H9 (cell line): ENCODE measurements at regions not wholly inside any gene's neighbourhood (a gene's known extent, or its start where the extent isn't known, plus 50 kb on each side); places are given as distances from the start of the nearest gene placed in this dataset.

Source experiments
- DNase-seq: peaks from one replicate; pipeline ENCODE4 v3.0.0-alpha.2; 2017
- H2AFZ ChIP-seq: one replicate; pipeline ENCODE4 v1.6.1; 2013; ENCODE audit warnings: mild to moderate bottlenecking, low read length, control low read depth, moderate library complexity
- H2AK5ac ChIP-seq: 2 replicates; pipeline ENCODE4 v1.6.1; 2013; ENCODE audit warnings: low read length, control low read depth, mixed read lengths; ENCODE audit not compliant: insufficient read length
- H2BK120ac ChIP-seq: one replicate; pipeline ENCODE4 v1.6.1; 2013; ENCODE audit warnings: low read depth, mild to moderate bottlenecking, low read length, control low read depth, inconsistent platforms; ENCODE audit not compliant: poor library complexity, severe bottlenecking
- H2BK12ac ChIP-seq: 2 replicates; pipeline ENCODE4 v1.6.1; 2013; ENCODE audit warnings: low read length, control low read depth, mixed read lengths, low read depth; ENCODE audit not compliant: insufficient read length
- H2BK15ac ChIP-seq: 2 replicates; pipeline ENCODE4 v1.6.1; 2013; ENCODE audit warnings: low read depth, low read length, control low read depth
- H2BK20ac ChIP-seq: one replicate; pipeline ENCODE4 v1.6.1; 2013; ENCODE audit warnings: low read depth, mild to moderate bottlenecking, low read length, control low read depth, inconsistent platforms; ENCODE audit not compliant: poor library complexity, severe bottlenecking
- H2BK5ac ChIP-seq: 2 replicates; pipeline ENCODE4 v1.6.1; 2013; ENCODE audit warnings: low read length, control low read depth, mixed read lengths; ENCODE audit not compliant: insufficient read length
- H3K14ac ChIP-seq: 2 replicates; pipeline ENCODE4 v1.6.1; 2013; ENCODE audit warnings: low read length, control low read depth; ENCODE audit not compliant: insufficient read depth
- H3K18ac ChIP-seq: 2 replicates; pipeline ENCODE4 v1.6.1; 2013; ENCODE audit warnings: low read depth, mild to moderate bottlenecking, mixed read lengths, low read length, control low read depth; ENCODE audit not compliant: insufficient read length
- H3K23ac ChIP-seq: 2 replicates; pipeline ENCODE4 v1.6.1; 2013; ENCODE audit warnings: low read length, control low read depth, mixed read lengths, low read depth; ENCODE audit not compliant: insufficient read length
- H3K23me2 ChIP-seq: 2 replicates; pipeline ENCODE4 v1.6.1; 2013; ENCODE audit warnings: low read depth, mild to moderate bottlenecking, mixed read lengths, low read length, control low read depth; ENCODE audit not compliant: insufficient read length, poor library complexity, severe bottlenecking
- H3K27ac ChIP-seq: 2 replicates; pipeline ENCODE4 v1.5.1; 2013; ENCODE audit warnings: low read length, control low read depth, mixed read lengths, low read depth; ENCODE audit not compliant: insufficient read length
- H3K27me3 ChIP-seq: 2 replicates; pipeline ENCODE4 v1.6.1; 2013; ENCODE audit warnings: low read length, control low read depth, inconsistent platforms; ENCODE audit not compliant: insufficient read depth
- H3K4ac ChIP-seq: 2 replicates; pipeline ENCODE4 v1.6.1; 2013; ENCODE audit warnings: low read depth, mild to moderate bottlenecking, control low read depth, inconsistent platforms, low read length, moderate library complexity
- H3K4me1 ChIP-seq: 2 replicates; pipeline ENCODE4 v1.6.1; 2013; ENCODE audit warnings: low read length, control low read depth, inconsistent platforms; ENCODE audit not compliant: insufficient read depth
- H3K4me2 ChIP-seq: 2 replicates; pipeline ENCODE4 v1.6.1; 2013; ENCODE audit warnings: low read length, control low read depth, mixed read lengths; ENCODE audit not compliant: insufficient read length, insufficient read depth
- H3K56ac ChIP-seq: 2 replicates; pipeline ENCODE4 v1.6.1; 2013; ENCODE audit warnings: low read depth, mild to moderate bottlenecking, mixed read lengths, low read length, control low read depth; ENCODE audit not compliant: insufficient read length
- H3K79me1 ChIP-seq: 2 replicates; pipeline ENCODE4 v1.6.1; 2013; ENCODE audit warnings: low read depth, mild to moderate bottlenecking, moderate library complexity, low read length, control low read depth, inconsistent platforms; ENCODE audit not compliant: insufficient read depth, poor library complexity, severe bottlenecking
- H3K79me2 ChIP-seq: 2 replicates; pipeline ENCODE4 v1.6.1; 2013; ENCODE audit warnings: low read length, control low read depth, inconsistent platforms; ENCODE audit not compliant: insufficient read depth
- H3K9ac ChIP-seq: 2 replicates; pipeline ENCODE4 v1.6.1; 2013; ENCODE audit warnings: low read length, control low read depth, mixed read lengths; ENCODE audit not compliant: insufficient read length; ENCODE audit errors: extremely low read depth
- H3K9me3 ChIP-seq: one replicate; pipeline ENCODE4 v1.6.1; 2013; ENCODE audit warnings: low read depth, low read length, inconsistent platforms; ENCODE audit not compliant: control insufficient read depth
- H3T11ph ChIP-seq: one replicate; pipeline ENCODE4 v1.6.1; 2013; ENCODE audit warnings: mild to moderate bottlenecking, low read length, control low read depth, inconsistent platforms
- H4K20me1 ChIP-seq: one replicate; pipeline ENCODE4 v1.6.1; 2013; ENCODE audit not compliant: control insufficient read depth, insufficient read length, insufficient read depth
- H4K5ac ChIP-seq: 2 replicates; pipeline ENCODE4 v1.6.1; 2013; ENCODE audit warnings: low read depth, mild to moderate bottlenecking, mixed read lengths, low read length, control low read depth; ENCODE audit not compliant: insufficient read length
- H4K8ac ChIP-seq: replicated peaks from 2 replicates; pipeline ENCODE4 v1.6.1; 2013; ENCODE audit warnings: low read length, control low read depth, mixed read lengths, low read depth; ENCODE audit not compliant: insufficient read length
- H4K91ac ChIP-seq: 2 replicates; pipeline ENCODE4 v1.6.1; 2013; ENCODE audit warnings: low read depth, mild to moderate bottlenecking, moderate library complexity, mixed read lengths, low read length, control low read depth; ENCODE audit not compliant: insufficient read length
- H3K27ac Mint-ChIP-seq, 3 experiments: 2 replicates in 2 of 3; 3 replicates in 1 of 3; pipeline ENCODE4 v1.8.0; 2020 to 2021; ENCODE audit warnings: mixed read lengths in 3 of 3, mild to moderate bottlenecking in 1 of 3, moderate library complexity in 1 of 3
- H3K27me3 Mint-ChIP-seq: 2 replicates; pipeline ENCODE4 v1.8.0; 2021; ENCODE audit warnings: low read depth, mild to moderate bottlenecking, moderate library complexity, mixed read lengths
- H3K36me3 Mint-ChIP-seq, 3 experiments: 2 replicates in 2 of 3; 3 replicates in 1 of 3; pipeline ENCODE4 v1.8.0; 2020 to 2021; ENCODE audit warnings: low read depth in 3 of 3, mixed read lengths in 3 of 3; ENCODE audit not compliant: insufficient read depth in 1 of 3
- H3K4me1 Mint-ChIP-seq, 2 experiments: 2 replicates each; pipeline ENCODE4 v1.8.0; 2020; ENCODE audit warnings: mixed read lengths in 2 of 2
- H3K4me3 Mint-ChIP-seq, 2 experiments: 2 replicates in 1 of 2; 3 replicates in 1 of 2; pipeline ENCODE4 v1.8.0; 2020 to 2021; ENCODE audit warnings: mild to moderate bottlenecking in 2 of 2, mixed read lengths in 2 of 2, moderate library complexity in 1 of 2
- H3K9me3 Mint-ChIP-seq, 2 experiments: 2 replicates in 1 of 2; 3 replicates in 1 of 2; pipeline ENCODE4 v1.8.0; 2020; ENCODE audit warnings: mild to moderate bottlenecking in 2 of 2, mixed read lengths in 2 of 2, moderate library complexity in 1 of 2
- CTCF ChIP-seq: fragments of 200-600 bp; sonication (generic); conservative IDR thresholded peaks from 3 replicates; pipeline ENCODE4 v1.8.0; 2021; ENCODE audit warnings: antibody characterized with exemption, mild to moderate bottlenecking
- WGBS: extraction: QIAGEN DNeasy Blood & Tissue Kit; methylation state at CpG from one replicate; pipeline ENCODE4 v1.1.7; 2013; ENCODE audit warnings: missing lambda C conversion rate, low lambda C conversion rate, mixed read lengths; ENCODE audit not compliant: insufficient read length; ENCODE audit errors: extremely low coverage; 5-methylcytosine and 5-hydroxymethylcytosine counted together

GRCh38 chr7:69364813-69365643 is 233.2 kb upstream of the AUTS2 start:
- no peaks in the 10 kb centered on the region for H3K23me2 ChIP-seq
- H3K79me1 ChIP-seq = no peaks in the 10 kb centered on the region
- no peak overlapping the region for H4K8ac ChIP-seq
- Mint-ChIP-seq H3K4me3 (no peak overlapping the region), H3K36me3 (no peaks in the 10 kb centered on the region), H3K9me3 (no peaks in the 10 kb centered on the region), H3K27ac (no peak overlapping the region), H3K27me3 (peaks cover 12% of the 10 kb centered on the region), H3K4me1 (no peaks in the 10 kb centered on the region)
- H4K5ac ChIP-seq = no peak overlapping the region
- no peaks in the 10 kb centered on the region for H3K9me3 ChIP-seq
- no peak overlapping the region for H3K4ac ChIP-seq
- no peak overlapping the region for H2BK20ac ChIP-seq
- H3K56ac ChIP-seq = no peak overlapping the region
- H3T11ph ChIP-seq = no peak overlapping the region
- no peak overlapping the region for H4K91ac ChIP-seq
- no peak overlapping the region for H3K18ac ChIP-seq
- H3K27me3 ChIP-seq = no peaks in the 10 kb centered on the region
- DNase-seq = no peak
- no peak overlapping the region for H2AFZ ChIP-seq
- H3K23ac ChIP-seq = no peak overlapping the region
- H3K79me2 ChIP-seq = no peaks in the 10 kb centered on the region
- no peaks in the 10 kb centered on the region for H3K4me1 ChIP-seq
- no CpG with 5 or more reads among the region's 9 CpGs for WGBS
- H2AK5ac ChIP-seq = no peak overlapping the region
- TF ChIP-seq CTCF = no peak
- no peak overlapping the region for H3K14ac ChIP-seq
- H3K4me2 ChIP-seq = no peak overlapping the region
- no peak overlapping the region for H3K27ac ChIP-seq
- no peaks in the 10 kb centered on the region for H4K20me1 ChIP-seq
- no peak overlapping the region for H3K9ac ChIP-seq
- no peak overlapping the region for H2BK15ac ChIP-seq
- no peak overlapping the region for H2BK5ac ChIP-seq
- H2BK120ac ChIP-seq = no peak overlapping the region
- H2BK12ac ChIP-seq = no peak overlapping the region
